IMR-90 (cell line): ENCODE measurements at regions not wholly inside any gene's neighbourhood (a gene's known extent, or its start where the extent isn't known, plus 50 kb on each side); places are given as distances from the start of the nearest gene placed in this dataset.

Experiments used
- ATAC-seq: fragments of 200-7000 bp; cut with Tn5 transposase; 2 replicates; pipeline ENCODE4 v1.9.1; 2020; ENCODE audit warnings: low read depth, mild to moderate bottlenecking, moderate library complexity
- BruUV-seq: library from RNA; stranded (reverse); fragments of 400-500 nt; replicated peaks from 2 replicates; lab custom pipeline; 2021; lab: Mats Ljungman, UMichigan
- CTCF ChIA-PET: fragments of 300-600 bp; formaldehyde crosslinking; extraction: SDS; loops from one replicate; lab custom pipeline; 2021; ENCODE audit warnings: antibody characterized with exemption; lab: Yijun Ruan, JAX
- POLR2A ChIA-PET: fragments of 300-600 bp; sonication (Branson Sonifier 250); formaldehyde crosslinking; loops from one replicate; lab custom pipeline; 2022; ENCODE audit warnings: antibody characterized with exemption; ENCODE audit not compliant: unreplicated experiment; lab: Charles Lee
- DNase-seq: peaks from one replicate; pipeline ENCODE4 v3.0.0; 2013
- H2AFZ ChIP-seq: replicated peaks from 2 replicates; pipeline ENCODE3; 2013; ENCODE audit warnings: low read length, mild to moderate bottlenecking; ENCODE audit not compliant: poor library complexity
- H2AK5ac ChIP-seq: 2 replicates; pipeline ENCODE4 v1.6.1; 2013; ENCODE audit warnings: low read depth, low read length, inconsistent platforms
- H2AK9ac ChIP-seq: replicated peaks from 2 replicates; pipeline ENCODE3; 2013; ENCODE audit warnings: mild to moderate bottlenecking, low read depth, low read length, moderate library complexity; ENCODE audit not compliant: poor library complexity
- H2BK120ac ChIP-seq: 2 replicates; pipeline ENCODE4 v1.6.1; 2013; ENCODE audit warnings: low read depth, low read length, inconsistent platforms
- H2BK15ac ChIP-seq: 3 replicates; pipeline ENCODE4 v1.6.1; 2013; ENCODE audit warnings: low read depth, low read length, inconsistent platforms
- H2BK20ac ChIP-seq: 2 replicates; pipeline ENCODE4 v1.6.1; 2013; ENCODE audit warnings: low read depth, mild to moderate bottlenecking, inconsistent platforms, low read length, moderate library complexity
- H2BK5ac ChIP-seq: 2 replicates; pipeline ENCODE4 v1.6.1; 2013; ENCODE audit warnings: mild to moderate bottlenecking, low read depth, low read length, inconsistent platforms; ENCODE audit not compliant: poor library complexity, severe bottlenecking
- H3K14ac ChIP-seq: replicated peaks from 2 replicates; pipeline ENCODE4 v1.6.1; 2013; ENCODE audit warnings: low read depth, low read length, inconsistent platforms
- H3K18ac ChIP-seq: 2 replicates; pipeline ENCODE4 v1.6.1; 2013; ENCODE audit warnings: low read depth, low read length, control low read depth
- H3K23ac ChIP-seq: 2 replicates; pipeline ENCODE4 v1.6.1; 2013; ENCODE audit warnings: low read depth, low read length, inconsistent platforms
- H3K27ac ChIP-seq: 2 replicates; pipeline ENCODE4 v1.5.1; 2013; ENCODE audit warnings: mild to moderate bottlenecking, control low read depth, low read length; ENCODE audit not compliant: insufficient read depth
- H3K27me3 ChIP-seq: 2 replicates; pipeline ENCODE4 v1.6.1; 2013; ENCODE audit warnings: low read length; ENCODE audit not compliant: control insufficient read depth, insufficient read depth
- H3K36me3 ChIP-seq: 2 replicates; pipeline ENCODE4 v1.6.1; 2013; ENCODE audit warnings: low read length, mixed read lengths; ENCODE audit not compliant: control insufficient read depth, insufficient read depth
- H3K4ac ChIP-seq: 2 replicates; pipeline ENCODE4 v1.6.1; 2013; ENCODE audit warnings: low read depth, low read length, inconsistent platforms
- H3K4me1 ChIP-seq: 2 replicates; pipeline ENCODE4 v1.6.1; 2013; ENCODE audit warnings: low read length, mixed read lengths; ENCODE audit not compliant: control insufficient read depth, insufficient read depth
- H3K4me2 ChIP-seq: 2 replicates; pipeline ENCODE4 v1.6.1; 2013; ENCODE audit warnings: low read depth, mild to moderate bottlenecking, control low read depth, low read length, moderate library complexity
- H3K4me3 ChIP-seq: 2 replicates; pipeline ENCODE4 v1.5.1; 2013; ENCODE audit warnings: low read depth, mild to moderate bottlenecking, control low read depth, low read length, moderate library complexity; ENCODE audit not compliant: insufficient read depth
- H3K56ac ChIP-seq: 2 replicates; pipeline ENCODE4 v1.6.1; 2013; ENCODE audit warnings: low read length, inconsistent platforms; ENCODE audit not compliant: insufficient read depth; ENCODE audit errors: extremely low read depth
- H3K79me1 ChIP-seq, 2 experiments: 2 replicates each; pipeline ENCODE4 v1.6.1; 2013; ENCODE audit warnings: low read length in 2 of 2, inconsistent platforms in 1 of 2, low read depth in 1 of 2
- H3K9ac ChIP-seq: 2 replicates; pipeline ENCODE4 v1.6.1; 2013; ENCODE audit warnings: low read depth, low read length, control low read depth
- H3K9me1 ChIP-seq: 2 replicates; pipeline ENCODE4 v1.6.1; 2013; ENCODE audit warnings: low read length, inconsistent platforms; ENCODE audit not compliant: insufficient read depth
- H3K9me3 ChIP-seq: 2 replicates; pipeline ENCODE4 v1.6.1; 2013; ENCODE audit warnings: low read length; ENCODE audit not compliant: control insufficient read depth, insufficient read depth
- H4K20me1 ChIP-seq: 2 replicates; pipeline ENCODE4 v1.6.1; 2013; ENCODE audit warnings: low read length, inconsistent platforms; ENCODE audit not compliant: insufficient read depth
- H4K5ac ChIP-seq: 2 replicates; pipeline ENCODE4 v1.6.1; 2013; ENCODE audit warnings: mild to moderate bottlenecking, low read depth, low read length, control low read depth
- H4K8ac ChIP-seq, 2 experiments: 2 replicates each; pipeline ENCODE4 v1.6.1; 2013; ENCODE audit warnings: low read depth in 2 of 2, low read length in 2 of 2, control low read depth in 1 of 2, inconsistent platforms in 1 of 2
- H4K91ac ChIP-seq: 2 replicates; pipeline ENCODE4 v1.6.1; 2013; ENCODE audit warnings: low read depth, low read length, inconsistent platforms; ENCODE audit not compliant: insufficient read depth
- BHLHE40 ChIP-seq: fragments of 150-350 bp; IDR thresholded peaks from 2 replicates; pipeline ENCODE4 v1.6.1; 2016; ENCODE audit warnings: mild to moderate bottlenecking, low read depth, low read length
- CEBPB ChIP-seq: IDR thresholded peaks from 2 replicates; pipeline ENCODE4 v1.6.1; 2012; ENCODE audit warnings: low read depth, low read length, improper control_type of control experiment
- CHD1 ChIP-seq: IDR thresholded peaks from 2 replicates; pipeline ENCODE4 v1.6.1; 2012; ENCODE audit warnings: low read depth, low read length, improper control_type of control experiment
- ELK1 ChIP-seq: fragments of 150-350 bp; IDR thresholded peaks from 2 replicates; pipeline ENCODE4 v1.6.1; 2016; ENCODE audit warnings: low read depth, mild to moderate bottlenecking, low read length, moderate library complexity, borderline replicate concordance
- FOS ChIP-seq: fragments of 150-350 bp; IDR thresholded peaks from 2 replicates; pipeline ENCODE4 v1.6.1; 2016; ENCODE audit warnings: low read depth, low read length
- MAFK ChIP-seq: IDR thresholded peaks from 2 replicates; pipeline ENCODE4 v1.6.1; 2012; ENCODE audit warnings: low read depth, low read length, improper control_type of control experiment
- MAZ ChIP-seq: IDR thresholded peaks from 2 replicates; pipeline ENCODE4 v1.6.1; 2012; ENCODE audit warnings: low read depth, mild to moderate bottlenecking, low read length, improper control_type of control experiment, moderate library complexity, borderline replicate concordance
- MXI1 ChIP-seq: IDR thresholded peaks from 2 replicates; pipeline ENCODE4 v1.6.1; 2012; ENCODE audit warnings: low read depth, mild to moderate bottlenecking, low read length, moderate library complexity, borderline replicate concordance
- NFE2L2 ChIP-seq: fragments of 150-350 bp; IDR thresholded peaks from 2 replicates; pipeline ENCODE4 v1.6.1; 2016; ENCODE audit warnings: low read depth, mild to moderate bottlenecking, low read length
- POLR2A ChIP-seq: IDR thresholded peaks from 2 replicates; pipeline ENCODE4 v1.6.1; 2012; ENCODE audit warnings: mild to moderate bottlenecking, low read depth, low read length
- RAD21 ChIP-seq: IDR thresholded peaks from 2 replicates; pipeline ENCODE4 v1.6.1; 2012; ENCODE audit warnings: low read length, improper control_type of control experiment
- RCOR1 ChIP-seq: IDR thresholded peaks from 2 replicates; pipeline ENCODE4 v1.6.1; 2012; ENCODE audit warnings: mild to moderate bottlenecking, low read length, improper control_type of control experiment; ENCODE audit not compliant: insufficient replicate concordance
- RFX5 ChIP-seq: IDR thresholded peaks from 2 replicates; pipeline ENCODE4 v1.8.0; 2012; ENCODE audit warnings: low read depth, mild to moderate bottlenecking, low read length, moderate library complexity
- SMC3 ChIP-seq: fragments of 150-350 bp; IDR thresholded peaks from 2 replicates; pipeline ENCODE4 v1.6.1; 2016; ENCODE audit warnings: low read depth, mild to moderate bottlenecking, antibody characterized with exemption, low read length, moderate library complexity
- USF2 ChIP-seq: fragments of 150-350 bp; IDR thresholded peaks from 2 replicates; pipeline ENCODE4 v1.6.1; 2017; ENCODE audit warnings: mild to moderate bottlenecking, antibody characterized with exemption, low read length, low read depth
- WGBS, 2 experiments: methylation state at CpG; one replicate each; pipeline versions ENCODE4 v1.1.5 to v1.1.7; 2013; ENCODE audit warnings: missing lambda C conversion rate in 2 of 2; ENCODE audit not compliant: insufficient read length in 1 of 2; ENCODE audit errors: extremely low coverage in 2 of 2; 5-methylcytosine and 5-hydroxymethylcytosine counted together
- dilution Hi-C: fragments of 300-500 bp; cut with HindIII; formaldehyde crosslinking; loops from one replicate; pipeline ENCODE4 v1.14.3; 2018; ENCODE audit warnings: low sequenced_read_pairs; ENCODE audit not compliant: unreplicated experiment
- in situ Hi-C: fragments of 300-500 bp; cut with MboI; formaldehyde crosslinking; loops from 3 replicates; pipeline ENCODE4 v1.14.3; 2019; ENCODE audit warnings: low sequenced_read_pairs, inconsistent platforms, mixed read lengths
- intact Hi-C: fragments of 100-400 bp; cut with micrococcal nuclease; formaldehyde crosslinking; loops from 2 replicates; pipeline ENCODE4 v1.10.0; 2022
- TF ChIP-seq, protein P1 (sequence below): conservative IDR thresholded peaks from 2 replicates; pipeline ENCODE4 v1.5.1; 2012; ENCODE audit warnings: mild to moderate bottlenecking, low read depth, low read length, improper control_type of control experiment

DNA sequence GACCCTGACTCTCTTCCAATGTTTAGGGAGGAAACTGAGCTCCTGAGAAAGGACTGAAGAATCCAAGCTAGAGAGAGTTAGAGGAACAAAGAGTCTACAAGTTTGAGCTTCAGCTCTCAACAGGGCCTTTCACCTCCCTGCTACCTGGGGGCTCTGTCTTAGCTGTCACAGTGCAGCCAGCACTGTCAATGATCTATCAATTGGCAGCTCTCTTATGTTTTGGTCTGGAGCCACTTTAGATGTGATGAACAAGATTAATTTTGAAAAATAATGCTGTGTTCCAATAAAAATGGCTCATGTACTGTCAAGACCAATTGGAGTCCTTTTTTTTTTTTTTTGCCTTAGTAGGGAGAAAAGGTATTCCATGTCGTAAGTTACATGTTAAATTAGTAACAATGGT, 215.8 kb upstream of the TRIB2 start:
- Histone ChIP-seq H3K23ac (no peak overlapping the region), H3K4me2 (no peak overlapping the region), H2BK15ac (no peak overlapping the region), H3K9ac (no peak overlapping the region), H2BK20ac (peak overlapping the region; percentile 16; the same call in 1 of the 2 replicates), H3K79me1 (no peaks in the 10 kb centered on the region), H3K27ac (no peak overlapping the region), H3K18ac (no peak overlapping the region), H4K8ac (no peak overlapping the region), H2BK120ac (peak overlapping the region; percentile 33; the same call in 1 of the 2 replicates), H2AFZ (peak overlapping the region; percentile 63), H3K9me3 (no peaks in the 10 kb centered on the region), H3K27me3 (no peaks in the 10 kb centered on the region), H3K36me3 (no peaks in the 10 kb centered on the region), H3K4me1 (peaks cover 6% of the 10 kb centered on the region; the same call in 1 of the 2 replicates), H4K91ac (no peak overlapping the region), H3K14ac (no peak overlapping the region), H3K4ac (no peak overlapping the region), H3K4me3 (no peak overlapping the region), H2AK5ac (peak overlapping the region; percentile 35; the same call in 1 of the 2 replicates), H4K5ac (no peak overlapping the region), H3K56ac (no peak overlapping the region), H3K9me1 (no peaks in the 10 kb centered on the region), H2AK9ac (no peak overlapping the region), H4K20me1 (no peaks in the 10 kb centered on the region), H2BK5ac (no peak overlapping the region)
- in situ Hi-C loops: no loop called here
- CTCF ChIA-PET: interaction anchor here (0.6 kb wide), 1 partner anchor 1444 kb away, joined by 5 read pairs; no protein-coding TSS in a partner anchor
- no TSS peak for BruUV-seq
- no peak for DNase-seq
- POLR2A ChIA-PET: no interaction called here
- TF ChIP-seq RFX5 (no peak), RCOR1 (no peak), USF2 (no peak), FOS (no peak), MXI1 (no peak), NFE2L2 (no peak), RAD21 (no peak), CEBPB (no peak), CHD1 (no peak), ELK1 (no peak), MAFK (no peak), SMC3 (no peak), MAZ (no peak), BHLHE40 (no peak), POLR2A (no peak)
- TF ChIP-seq, protein P1, sequence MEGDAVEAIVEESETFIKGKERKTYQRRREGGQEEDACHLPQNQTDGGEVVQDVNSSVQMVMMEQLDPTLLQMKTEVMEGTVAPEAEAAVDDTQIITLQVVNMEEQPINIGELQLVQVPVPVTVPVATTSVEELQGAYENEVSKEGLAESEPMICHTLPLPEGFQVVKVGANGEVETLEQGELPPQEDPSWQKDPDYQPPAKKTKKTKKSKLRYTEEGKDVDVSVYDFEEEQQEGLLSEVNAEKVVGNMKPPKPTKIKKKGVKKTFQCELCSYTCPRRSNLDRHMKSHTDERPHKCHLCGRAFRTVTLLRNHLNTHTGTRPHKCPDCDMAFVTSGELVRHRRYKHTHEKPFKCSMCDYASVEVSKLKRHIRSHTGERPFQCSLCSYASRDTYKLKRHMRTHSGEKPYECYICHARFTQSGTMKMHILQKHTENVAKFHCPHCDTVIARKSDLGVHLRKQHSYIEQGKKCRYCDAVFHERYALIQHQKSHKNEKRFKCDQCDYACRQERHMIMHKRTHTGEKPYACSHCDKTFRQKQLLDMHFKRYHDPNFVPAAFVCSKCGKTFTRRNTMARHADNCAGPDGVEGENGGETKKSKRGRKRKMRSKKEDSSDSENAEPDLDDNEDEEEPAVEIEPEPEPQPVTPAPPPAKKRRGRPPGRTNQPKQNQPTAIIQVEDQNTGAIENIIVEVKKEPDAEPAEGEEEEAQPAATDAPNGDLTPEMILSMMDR: no peak
- intact Hi-C loops: no loop called here
- no peak for ATAC-seq
- WGBS, 2 experiments: no CpG with 5 or more reads among the region's 1 CpG
- dilution Hi-C loops: no loop called here
